ENCODE measurements at regions not wholly inside any gene's neighbourhood (a gene's known extent, or its start where the extent isn't known, plus 50 kb on each side); places are given as distances from the start of the nearest gene placed in this dataset.

GRCh38 chr13:68028701-68029100 lies 798.6 kb upstream of the PCDH9 start:
- no peak for TF ChIP-seq CTCF (IDR thresholded peaks at IDR 0.05)
- Mint-ChIP-seq H3K36me3 (no peaks in the 10 kb centered on the region), H3K27ac (no peak overlapping the region), H3K4me1 (no peaks in the 10 kb centered on the region), H3K9me3 (peaks cover 7 to 19% of the 10 kb centered on the region in 2 donors), H3K4me3 (no peak overlapping the region), H3K27me3 (ENCODE audit: low read depth in 2 of 2) (no peaks in the 10 kb centered on the region)
- DNase-seq, result no peak
- Histone ChIP-seq H3K27ac (ENCODE audit: low read length) (no peak overlapping the region), H3K4me1 (ENCODE audit: control insufficient read depth, insufficient read depth, low read length) (no peaks in the 10 kb centered on the region), H3K9me3 (ENCODE audit: control insufficient read depth, insufficient read depth, low read length) (peaks cover 5% of the 10 kb centered on the region), H3K4me3 (ENCODE audit: low read length) (no peak overlapping the region), H3K36me3 (ENCODE audit: control insufficient read depth, insufficient read depth, low read length) (no peaks in the 10 kb centered on the region), H3K27me3 (ENCODE audit: control insufficient read depth, insufficient read depth, low read length) (no peaks in the 10 kb centered on the region)
- no peak for ATAC-seq
- intact Hi-C loops (cut with micrococcal nuclease), result no loop called here

GRCh38 chr13:68027306-68027705 lies 797.2 kb upstream of the PCDH9 start:
- 80% methylated on average over 2 of the region's 4 CpGs for WGBS (ENCODE audit: insufficient coverage)
- H3K9me3 ChIP-seq (ENCODE audit: control insufficient read depth, insufficient read depth, low read length), result peaks cover 4% of the 10 kb centered on the region
- H3K4me3 ChIP-seq (ENCODE audit: low read length), result no peak overlapping the region
- no peak for TF ChIP-seq CTCF (IDR thresholded peaks at IDR 0.05)
- DNase-seq (no peak), ATAC-seq (no peak)
- H3K27me3 ChIP-seq (ENCODE audit: control insufficient read depth, insufficient read depth, low read length), result no peaks in the 10 kb centered on the region
- no peak overlapping the region for H3K27ac ChIP-seq (ENCODE audit: low read length)
- H3K36me3 ChIP-seq (ENCODE audit: control insufficient read depth, insufficient read depth, low read length), result no peaks in the 10 kb centered on the region
- peaks cover 1% of the 10 kb centered on the region for H3K36me3 Mint-ChIP-seq
- H3K9me3 Mint-ChIP-seq, result peaks cover 6 to 13% of the 10 kb centered on the region in 2 donors
- no peak overlapping the region for H3K4me3 Mint-ChIP-seq
- H3K27ac Mint-ChIP-seq, result no peak overlapping the region
- intact Hi-C loops (cut with micrococcal nuclease), result no loop called here
- H3K4me1 Mint-ChIP-seq, result no peaks in the 10 kb centered on the region
- no peaks in the 10 kb centered on the region for H3K27me3 Mint-ChIP-seq (ENCODE audit: low read depth in 2 of 2)
- no peaks in the 10 kb centered on the region for H3K4me1 ChIP-seq (ENCODE audit: control insufficient read depth, insufficient read depth, low read length)

GRCh38 chr13:68026077-68026476 lies 795.9 kb upstream of the PCDH9 start:
- Mint-ChIP-seq H3K4me1 (no peaks in the 10 kb centered on the region), H3K36me3 (peaks cover 7% of the 10 kb centered on the region), H3K4me3 (no peak overlapping the region), H3K27me3 (ENCODE audit: low read depth in 2 of 2) (no peaks in the 10 kb centered on the region), H3K9me3 (peaks cover 12 to 20% of the 10 kb centered on the region in 2 donors), H3K27ac (no peak overlapping the region)
- no peak for TF ChIP-seq CTCF (IDR thresholded peaks at IDR 0.05)
- no peaks in the 10 kb centered on the region for H3K27me3 ChIP-seq (ENCODE audit: control insufficient read depth, insufficient read depth, low read length)
- H3K36me3 ChIP-seq (ENCODE audit: control insufficient read depth, insufficient read depth, low read length), result no peaks in the 10 kb centered on the region
- DNase-seq (no peak), ATAC-seq (no peak)
- no peak overlapping the region for H3K27ac ChIP-seq (ENCODE audit: low read length)
- H3K9me3 ChIP-seq (ENCODE audit: control insufficient read depth, insufficient read depth, low read length), result peaks cover 4% of the 10 kb centered on the region
- intact Hi-C loops (cut with micrococcal nuclease), result no loop called here
- H3K4me3 ChIP-seq (ENCODE audit: low read length), result no peak overlapping the region
- 90% methylated on average over 2 of the region's 3 CpGs for WGBS (ENCODE audit: insufficient coverage)
- no peaks in the 10 kb centered on the region for H3K4me1 ChIP-seq (ENCODE audit: control insufficient read depth, insufficient read depth, low read length)

- no peak for DNase-seq
- H3K27ac ChIP-seq (ENCODE audit: low read length), result no peak overlapping the region
- Mint-ChIP-seq H3K9me3 (peaks cover 12 to 23% of the 10 kb centered on the region in 2 donors), H3K4me3 (no peak overlapping the region), H3K27me3 (ENCODE audit: low read depth in 2 of 2) (no peaks in the 10 kb centered on the region), H3K27ac (no peak overlapping the region), H3K36me3 (peaks cover 7% of the 10 kb centered on the region), H3K4me1 (no peaks in the 10 kb centered on the region)
- H3K27me3 ChIP-seq (ENCODE audit: control insufficient read depth, insufficient read depth, low read length), result no peaks in the 10 kb centered on the region
- no peak overlapping the region for H3K4me3 ChIP-seq (ENCODE audit: low read length)
- H3K36me3 ChIP-seq (ENCODE audit: control insufficient read depth, insufficient read depth, low read length), result no peaks in the 10 kb centered on the region
- H3K4me1 ChIP-seq (ENCODE audit: control insufficient read depth, insufficient read depth, low read length), result no peaks in the 10 kb centered on the region
- WGBS (ENCODE audit: insufficient coverage), result 93% methylated on average over 2 of the region's 2 CpGs
- no peak for ATAC-seq
- no peak for TF ChIP-seq CTCF (IDR thresholded peaks at IDR 0.05)
- peaks cover 4% of the 10 kb centered on the region for H3K9me3 ChIP-seq (ENCODE audit: control insufficient read depth, insufficient read depth, low read length)
- intact Hi-C loops (cut with micrococcal nuclease), result no loop called here
These were observed 795.5 kb upstream of the PCDH9 start for GRCh38 chr13:68025604-68026003.

All from natural killer cell (primary cell).